Kidney (tissue), 13 donors: ENCODE measurements at regions not wholly inside any gene's neighbourhood (a gene's known extent, or its start where the extent isn't known, plus 50 kb on each side); places are given as distances from the start of the nearest gene placed in this dataset.

ENCODE experiments used
- DNase-seq, 5 donors: peaks; one replicate each; pipeline ENCODE4 v3.0.0-alpha.2; 2013 to 2020
- FAIRE-seq: peaks from 2 replicates; lab custom pipeline; 2012; peaks lifted over from hg19 to GRCh38; lab: Jason Lieb, UNC
- H3K27ac ChIP-seq, 2 donors: one replicate each; pipeline ENCODE4 v1.7.0; 2013; ENCODE audit warnings: low read depth in 2 of 2, low read length in 2 of 2, inconsistent platforms in 1 of 2
- H3K27me3 ChIP-seq: one replicate; pipeline ENCODE4 v1.7.1; 2013; ENCODE audit warnings: low read length, inconsistent platforms; ENCODE audit not compliant: control insufficient read depth, insufficient read depth
- H3K36me3 ChIP-seq, 3 donors: one replicate each; pipeline versions ENCODE4 v1.7.0 to v1.7.1; 2013; ENCODE audit warnings: low read length in 3 of 3, control low read depth in 1 of 3, inconsistent platforms in 1 of 3; ENCODE audit not compliant: insufficient read depth in 3 of 3, control insufficient read depth in 2 of 3
- H3K4me1 ChIP-seq, 3 donors: one replicate each; pipeline versions ENCODE4 v1.7.0 to v1.7.1; 2013; ENCODE audit warnings: low read length in 3 of 3, inconsistent platforms in 1 of 3, low read depth in 1 of 3; ENCODE audit not compliant: control insufficient read depth in 2 of 3, insufficient read depth in 2 of 3
- H3K4me3 ChIP-seq, 3 donors: one replicate each; pipeline versions ENCODE4 v1.7.0 to v1.8.1; 2013; ENCODE audit warnings: low read length in 3 of 3, control low read depth in 1 of 3, inconsistent platforms in 1 of 3
- H3K9ac ChIP-seq, 3 donors: one replicate each; pipeline versions ENCODE4 v1.7.0 to v1.7.1; 2013; ENCODE audit warnings: low read length in 3 of 3, control low read depth in 1 of 3, inconsistent platforms in 1 of 3
- H3K9me3 ChIP-seq, 3 donors: one replicate each; pipeline versions ENCODE4 v1.7.0 to v1.7.1; 2013; ENCODE audit warnings: low read length in 3 of 3, control low read depth in 1 of 3, inconsistent platforms in 1 of 3; ENCODE audit not compliant: control insufficient read depth in 2 of 3, insufficient read depth in 1 of 3
- CTCF ChIP-seq: IDR thresholded peaks from 3 replicates; pipeline ENCODE4 v1.5.1; 2012; ENCODE audit warnings: mild to moderate bottlenecking, moderate library complexity, borderline replicate concordance; ENCODE audit not compliant: insufficient read depth; ENCODE audit errors: extremely low read depth
- intact Hi-C: fragments of 100-400 bp; cut with DNase I; formaldehyde crosslinking; loops from one replicate; pipeline ENCODE4 v1.11.1; 2022
- donor health status: control.
- donor health status: control.
- donor health status: control.
- donor health status: control.
- donor health status: control.
- donor health status: DM: yes; HTN: yes; CAD: no.
- donor health status: Normal renal cell carcinoma (clear cell type).

- Histone ChIP-seq H3K27me3 (no peaks in the 10 kb centered on the region), H3K9ac (no peak overlapping the region), H3K27ac (no peak overlapping the region), H3K9me3 (no peaks in the 10 kb centered on the region), H3K36me3 (no peaks in the 10 kb centered on the region), H3K4me3 (no peak overlapping the region), H3K4me1 (no peaks in the 10 kb centered on the region)
- no peak for TF ChIP-seq CTCF
- FAIRE-seq: no peak
- DNase-seq: peak in 1 of 5 donors; percentile 10
- intact Hi-C loops: no loop called here
Measured at GRCh38 chr2:23107327-23107941, 277.5 kb upstream of the KLHL29 start.

DNA sequence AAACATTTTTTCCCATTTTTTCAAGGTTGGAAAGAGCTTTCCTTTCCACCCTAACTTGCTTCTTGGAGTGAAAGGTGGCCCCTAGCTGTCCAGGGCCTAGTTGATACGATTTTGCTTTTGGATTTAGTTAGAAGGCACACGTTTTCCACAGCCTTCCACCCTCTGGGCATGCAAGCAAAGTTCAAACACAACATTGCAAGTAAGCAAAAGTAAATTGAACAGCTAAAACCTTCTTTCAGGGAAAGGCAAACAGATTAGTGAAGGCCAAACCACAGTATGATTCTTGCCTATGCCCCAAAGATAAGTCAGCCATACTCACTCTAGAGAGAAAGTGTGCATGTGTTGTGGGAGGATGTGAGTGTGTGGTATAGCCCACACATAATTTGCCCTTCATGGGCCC, 273.7 kb upstream of the KLHL29 start:
- Histone ChIP-seq H3K4me3 (no peak overlapping the region), H3K27ac (no peak overlapping the region), H3K36me3 (no peaks in the 10 kb centered on the region), H3K9me3 (no peaks in the 10 kb centered on the region), H3K27me3 (no peaks in the 10 kb centered on the region), H3K4me1 (no peaks in the 10 kb centered on the region), H3K9ac (no peak overlapping the region)
- DNase-seq (no peak), FAIRE-seq (no peak)
- intact Hi-C loops: no loop called here
- TF ChIP-seq CTCF: no peak

GRCh38 chr2:23112517-23112916, 272.5 kb upstream of the KLHL29 start:
- no peak for FAIRE-seq
- no peak for TF ChIP-seq CTCF

DNA sequence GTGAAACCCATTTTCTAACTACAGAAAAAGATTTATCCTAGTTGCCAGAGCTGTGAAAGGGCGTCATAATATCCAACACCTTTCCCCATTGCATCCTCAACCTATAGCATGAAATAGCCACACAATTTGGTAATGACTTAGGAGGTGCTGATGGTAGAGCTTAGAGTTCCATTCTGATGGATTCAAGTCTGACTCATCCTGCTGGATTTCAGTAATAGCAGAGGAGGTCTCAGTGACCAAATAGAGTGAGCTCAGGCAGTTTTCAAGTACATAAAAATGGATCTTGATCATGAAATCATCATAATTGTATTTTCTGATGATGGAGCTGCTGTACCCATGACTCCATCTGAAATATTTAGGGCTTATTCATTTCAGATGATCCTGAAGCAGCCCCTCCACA, 270.7 kb upstream of the KLHL29 start:
- Histone ChIP-seq H3K4me3 (no peak overlapping the region), H3K4me1 (peaks cover 0 to 4% (median 0%) of the 10 kb centered on the region in 3 donors), H3K27ac (no peak overlapping the region), H3K36me3 (no peaks in the 10 kb centered on the region), H3K9me3 (no peaks in the 10 kb centered on the region), H3K9ac (no peak overlapping the region), H3K27me3 (no peaks in the 10 kb centered on the region)
- intact Hi-C loops: no loop called here
- DNase-seq (no peak), FAIRE-seq (no peak)
- TF ChIP-seq CTCF: no peak

More at GRCh38 chr2:23112517-23112916, 272.5 kb upstream of the KLHL29 start:
- no peak for DNase-seq
- Histone ChIP-seq H3K27ac (no peak overlapping the region), H3K36me3 (no peaks in the 10 kb centered on the region), H3K9me3 (no peaks in the 10 kb centered on the region), H3K4me1 (no peaks in the 10 kb centered on the region), H3K9ac (no peak overlapping the region), H3K4me3 (no peak overlapping the region), H3K27me3 (no peaks in the 10 kb centered on the region)
- intact Hi-C loops: no loop called here
